Liver (tissue), 3 donors: ENCODE measurements at regions not wholly inside any gene's neighbourhood (a gene's known extent, or its start where the extent isn't known, plus 50 kb on each side); places are given as distances from the start of the nearest gene placed in this dataset.

ENCODE experiments used
- JUND ChIP-seq, 2 donors: IDR thresholded peaks; 2 replicates each; pipeline ENCODE4 v1.6.1; 2016; ENCODE audit warnings: antibody characterized with exemption in 2 of 2
- RAD21 ChIP-seq, 2 donors: IDR thresholded peaks; 2 replicates each; pipeline ENCODE4 v1.6.1; 2016; ENCODE audit warnings: antibody characterized with exemption in 2 of 2, mild to moderate bottlenecking in 2 of 2
- SP1 ChIP-seq: IDR thresholded peaks from 2 replicates; pipeline ENCODE4 v1.6.1; 2018; ENCODE audit warnings: antibody characterized with exemption, mild to moderate bottlenecking
- TAF1 ChIP-seq: conservative IDR thresholded peaks from 2 replicates; pipeline ENCODE4 v1.6.1; 2016; ENCODE audit warnings: antibody characterized with exemption, mild to moderate bottlenecking
- TF ChIP-seq, protein P1 (sequence below): fragments of 150-350 bp; IDR thresholded peaks from 2 replicates; pipeline ENCODE4 v1.5.1; 2017; ENCODE audit warnings: improper control_type of control experiment, low read depth, low read length; ENCODE audit not compliant: missing input control
- TF ChIP-seq, protein P2 (sequence below): IDR thresholded peaks from 2 replicates; pipeline ENCODE4 v1.6.1; 2016; ENCODE audit warnings: antibody characterized with exemption, mild to moderate bottlenecking
- donor health status: healthy.
- donor health status: healthy.

DNA sequence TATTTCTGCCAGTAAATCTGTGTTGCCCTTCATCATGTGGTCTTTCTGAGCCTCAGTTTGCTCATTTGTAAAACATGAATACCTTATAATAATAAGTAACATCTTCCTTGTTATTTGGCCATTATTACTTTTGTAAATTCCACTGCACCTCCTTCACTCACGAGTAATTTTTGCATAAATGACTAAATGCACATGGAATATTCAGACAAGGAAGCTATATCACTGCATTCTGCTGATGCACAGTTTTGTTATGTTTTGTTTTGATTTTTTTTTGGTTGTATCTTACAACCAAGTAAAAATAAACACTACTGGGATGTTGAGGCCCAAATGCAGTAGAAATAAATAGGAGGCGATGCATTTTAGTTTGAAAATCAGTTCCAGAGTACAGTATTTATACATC lies 185.3 kb upstream of the POU3F3 start:
- TF ChIP-seq, protein P1, sequence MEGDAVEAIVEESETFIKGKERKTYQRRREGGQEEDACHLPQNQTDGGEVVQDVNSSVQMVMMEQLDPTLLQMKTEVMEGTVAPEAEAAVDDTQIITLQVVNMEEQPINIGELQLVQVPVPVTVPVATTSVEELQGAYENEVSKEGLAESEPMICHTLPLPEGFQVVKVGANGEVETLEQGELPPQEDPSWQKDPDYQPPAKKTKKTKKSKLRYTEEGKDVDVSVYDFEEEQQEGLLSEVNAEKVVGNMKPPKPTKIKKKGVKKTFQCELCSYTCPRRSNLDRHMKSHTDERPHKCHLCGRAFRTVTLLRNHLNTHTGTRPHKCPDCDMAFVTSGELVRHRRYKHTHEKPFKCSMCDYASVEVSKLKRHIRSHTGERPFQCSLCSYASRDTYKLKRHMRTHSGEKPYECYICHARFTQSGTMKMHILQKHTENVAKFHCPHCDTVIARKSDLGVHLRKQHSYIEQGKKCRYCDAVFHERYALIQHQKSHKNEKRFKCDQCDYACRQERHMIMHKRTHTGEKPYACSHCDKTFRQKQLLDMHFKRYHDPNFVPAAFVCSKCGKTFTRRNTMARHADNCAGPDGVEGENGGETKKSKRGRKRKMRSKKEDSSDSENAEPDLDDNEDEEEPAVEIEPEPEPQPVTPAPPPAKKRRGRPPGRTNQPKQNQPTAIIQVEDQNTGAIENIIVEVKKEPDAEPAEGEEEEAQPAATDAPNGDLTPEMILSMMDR, result no peak
- TF ChIP-seq RAD21 (IDR thresholded peaks at IDR 0.05) (no peak), TAF1 (no peak), SP1 (no peak), JUND (IDR thresholded peaks at IDR 0.05) (no peak)
- TF ChIP-seq, protein P2, sequence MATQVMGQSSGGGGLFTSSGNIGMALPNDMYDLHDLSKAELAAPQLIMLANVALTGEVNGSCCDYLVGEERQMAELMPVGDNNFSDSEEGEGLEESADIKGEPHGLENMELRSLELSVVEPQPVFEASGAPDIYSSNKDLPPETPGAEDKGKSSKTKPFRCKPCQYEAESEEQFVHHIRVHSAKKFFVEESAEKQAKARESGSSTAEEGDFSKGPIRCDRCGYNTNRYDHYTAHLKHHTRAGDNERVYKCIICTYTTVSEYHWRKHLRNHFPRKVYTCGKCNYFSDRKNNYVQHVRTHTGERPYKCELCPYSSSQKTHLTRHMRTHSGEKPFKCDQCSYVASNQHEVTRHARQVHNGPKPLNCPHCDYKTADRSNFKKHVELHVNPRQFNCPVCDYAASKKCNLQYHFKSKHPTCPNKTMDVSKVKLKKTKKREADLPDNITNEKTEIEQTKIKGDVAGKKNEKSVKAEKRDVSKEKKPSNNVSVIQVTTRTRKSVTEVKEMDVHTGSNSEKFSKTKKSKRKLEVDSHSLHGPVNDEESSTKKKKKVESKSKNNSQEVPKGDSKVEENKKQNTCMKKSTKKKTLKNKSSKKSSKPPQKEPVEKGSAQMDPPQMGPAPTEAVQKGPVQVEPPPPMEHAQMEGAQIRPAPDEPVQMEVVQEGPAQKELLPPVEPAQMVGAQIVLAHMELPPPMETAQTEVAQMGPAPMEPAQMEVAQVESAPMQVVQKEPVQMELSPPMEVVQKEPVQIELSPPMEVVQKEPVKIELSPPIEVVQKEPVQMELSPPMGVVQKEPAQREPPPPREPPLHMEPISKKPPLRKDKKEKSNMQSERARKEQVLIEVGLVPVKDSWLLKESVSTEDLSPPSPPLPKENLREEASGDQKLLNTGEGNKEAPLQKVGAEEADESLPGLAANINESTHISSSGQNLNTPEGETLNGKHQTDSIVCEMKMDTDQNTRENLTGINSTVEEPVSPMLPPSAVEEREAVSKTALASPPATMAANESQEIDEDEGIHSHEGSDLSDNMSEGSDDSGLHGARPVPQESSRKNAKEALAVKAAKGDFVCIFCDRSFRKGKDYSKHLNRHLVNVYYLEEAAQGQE, result no peak
